HG02885 (cell line): ENCODE measurements at regions not wholly inside any gene's neighbourhood (a gene's known extent, or its start where the extent isn't known, plus 50 kb on each side); places are given as distances from the start of the nearest gene placed in this dataset.

ENCODE experiments used
- ATAC-seq: cut with Tn5 transposase; IDR thresholded peaks from one replicate; pipeline ENCODE4 v1.9.1; 2021; ENCODE audit warnings: mild to moderate bottlenecking; ENCODE audit not compliant: unreplicated experiment, poor library complexity

DNA sequence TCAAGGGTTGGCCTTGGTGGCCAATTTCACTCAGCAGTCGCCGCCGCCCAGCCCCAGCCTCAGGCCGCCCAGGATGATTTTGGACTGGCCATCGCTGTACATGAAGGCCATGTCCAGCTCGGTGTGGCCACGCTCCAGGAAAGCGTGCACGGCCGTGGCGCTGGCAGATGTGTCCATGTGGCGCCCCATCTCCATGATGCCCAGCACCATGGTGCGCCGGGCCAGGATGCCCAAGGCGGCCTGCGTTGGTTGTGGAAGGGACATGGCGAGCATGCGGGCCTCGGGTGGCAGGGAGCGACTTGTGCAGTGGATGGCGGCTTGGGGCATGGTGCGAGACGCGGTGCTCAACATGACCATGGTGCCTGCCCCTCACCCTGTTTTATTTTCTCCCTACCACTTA, 55.4 kb downstream of the ZCCHC12 start:
- no peak for ATAC-seq

GRCh38 chrX:118879586-118879985, 56.0 kb downstream of the ZCCHC12 start:
- ATAC-seq, result no peak

DNA sequence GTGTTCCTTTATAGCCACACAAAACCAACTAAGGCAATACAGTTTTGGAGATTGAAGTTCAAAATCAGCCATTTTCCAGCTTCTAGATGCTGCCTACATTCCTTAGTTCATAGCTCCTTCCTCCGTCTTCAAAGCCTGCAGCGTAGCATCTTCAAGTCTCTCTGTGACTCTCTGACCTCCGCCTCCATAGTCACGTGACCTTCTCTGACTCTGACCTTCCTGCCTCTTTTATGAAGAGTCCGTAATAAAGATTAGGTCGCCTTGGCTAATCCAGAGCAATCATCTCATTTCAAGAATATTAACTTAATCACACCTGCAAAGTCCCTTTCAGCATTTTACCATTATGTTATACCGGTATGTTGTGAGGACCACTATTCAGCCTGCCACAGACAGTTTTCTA, 60.4 kb downstream of the ZCCHC12 start:
- no peak for ATAC-seq

- ATAC-seq, result no peak
These were observed 61.0 kb downstream of the ZCCHC12 start for GRCh38 chrX:118884552-118885138.

GRCh38 chrX:118893923-118894322, 70.3 kb downstream of the ZCCHC12 start:
- ATAC-seq, result no peak

DNA sequence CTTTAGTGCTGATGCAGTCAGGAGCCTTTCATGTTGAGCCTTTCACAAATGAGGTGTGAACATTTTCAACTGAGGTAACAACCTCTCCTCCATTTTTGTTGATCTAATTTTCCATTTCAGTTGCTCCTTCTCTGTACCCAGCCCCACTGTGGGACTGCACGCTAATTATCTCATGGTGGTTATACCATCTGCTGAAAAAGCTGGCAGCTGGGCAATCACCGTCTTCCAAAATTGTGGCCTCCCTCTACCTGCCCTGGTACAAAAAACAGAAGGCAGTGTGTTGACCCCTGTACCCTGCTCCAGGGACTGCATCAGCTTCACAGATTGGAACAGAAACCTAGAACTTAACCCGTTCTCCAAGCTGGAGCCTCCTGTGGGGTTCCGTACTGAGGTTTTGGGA, 72.4 kb upstream of the LONRF3 start:
- no peak for ATAC-seq

- ATAC-seq, result peak; percentile 93
These were observed 70.2 kb upstream of the LONRF3 start for GRCh38 chrX:118904218-118904617.

DNA sequence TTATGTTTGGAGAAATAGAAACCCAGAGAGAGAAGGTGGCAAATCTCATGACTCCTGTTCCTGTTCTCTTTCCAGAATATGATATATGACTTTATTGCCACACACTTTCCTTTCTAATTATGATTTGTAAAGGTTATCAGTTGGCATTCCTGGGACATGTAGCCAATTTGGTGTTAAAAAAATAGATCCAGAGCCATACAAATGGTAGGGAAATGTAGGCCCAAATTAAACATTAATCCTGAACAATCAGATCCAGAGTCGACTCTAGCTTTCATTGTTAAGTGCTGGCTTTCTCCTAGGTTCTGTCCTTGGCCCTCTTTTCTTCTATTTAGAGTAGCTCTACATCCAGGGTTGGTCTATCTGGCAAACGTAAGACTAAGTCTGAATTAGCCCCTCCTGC, 69.8 kb upstream of the LONRF3 start:
- ATAC-seq, result no peak
